GM23338 (cell line): ENCODE measurements at regions not wholly inside any gene's neighbourhood (a gene's known extent, or its start where the extent isn't known, plus 50 kb on each side); places are given as distances from the start of the nearest gene placed in this dataset.

Source experiments
- CREB1 ChIP-seq: fragments of 250-450 bp; sonication (Bioruptor Pico); IDR thresholded peaks from 2 replicates; pipeline ENCODE4 v1.5.0; 2020; ENCODE audit warnings: low read depth, mild to moderate bottlenecking, moderate library complexity
- CTCF ChIP-seq, 2 experiments: fragments of 200-600 bp in 1 of 2; sonication (generic) in 1 of 2; conservative IDR thresholded peaks; 2 replicates each; pipeline versions ENCODE4 v1.5.1 to v1.6.1; 2016 to 2017; ENCODE audit warnings: antibody characterized with exemption in 2 of 2, low read depth in 2 of 2, mild to moderate bottlenecking in 2 of 2, moderate library complexity in 1 of 2
- ETS1 ChIP-seq: IDR thresholded peaks from 2 replicates; pipeline ENCODE4 v1.6.1; 2016; ENCODE audit warnings: antibody characterized with exemption
- EZH2 ChIP-seq: fragments of 200-600 bp; sonication (generic); IDR thresholded peaks from one replicate; pipeline ENCODE4 v1.8.0; 2017; ENCODE audit warnings: antibody characterized with exemption, mild to moderate bottlenecking, low read depth; ENCODE audit not compliant: unreplicated experiment
- EZH2phosphoT487 ChIP-seq: fragments of 200-600 bp; sonication (generic); IDR thresholded peaks from one replicate; pipeline ENCODE4 v1.8.1; 2018; ENCODE audit warnings: antibody characterized with exemption; ENCODE audit not compliant: unreplicated experiment
- JUNB ChIP-seq: IDR thresholded peaks from one replicate; pipeline ENCODE4 v1.6.1; 2016; ENCODE audit warnings: antibody characterized with exemption; ENCODE audit not compliant: unreplicated experiment
- POLR2AphosphoS5 ChIP-seq: IDR thresholded peaks from 2 replicates; pipeline ENCODE4 v1.6.1; 2016; ENCODE audit warnings: antibody characterized with exemption, low read depth
- ZNF114 ChIP-seq: fragments of 250-450 bp; sonication (Bioruptor Pico); IDR thresholded peaks from 2 replicates; pipeline ENCODE4 v1.5.0; 2020; ENCODE audit warnings: mild to moderate bottlenecking, moderate library complexity
- ZNF331 ChIP-seq: fragments of 250-450 bp; sonication (Bioruptor Pico); IDR thresholded peaks from 2 replicates; pipeline ENCODE4 v1.5.0; 2020; ENCODE audit warnings: low read depth, mild to moderate bottlenecking, moderate library complexity
- TF ChIP-seq, protein P1 (sequence below): IDR thresholded peaks from one replicate; pipeline ENCODE4 v1.6.1; 2018; ENCODE audit warnings: antibody characterized with exemption; ENCODE audit not compliant: unreplicated experiment

DNA sequence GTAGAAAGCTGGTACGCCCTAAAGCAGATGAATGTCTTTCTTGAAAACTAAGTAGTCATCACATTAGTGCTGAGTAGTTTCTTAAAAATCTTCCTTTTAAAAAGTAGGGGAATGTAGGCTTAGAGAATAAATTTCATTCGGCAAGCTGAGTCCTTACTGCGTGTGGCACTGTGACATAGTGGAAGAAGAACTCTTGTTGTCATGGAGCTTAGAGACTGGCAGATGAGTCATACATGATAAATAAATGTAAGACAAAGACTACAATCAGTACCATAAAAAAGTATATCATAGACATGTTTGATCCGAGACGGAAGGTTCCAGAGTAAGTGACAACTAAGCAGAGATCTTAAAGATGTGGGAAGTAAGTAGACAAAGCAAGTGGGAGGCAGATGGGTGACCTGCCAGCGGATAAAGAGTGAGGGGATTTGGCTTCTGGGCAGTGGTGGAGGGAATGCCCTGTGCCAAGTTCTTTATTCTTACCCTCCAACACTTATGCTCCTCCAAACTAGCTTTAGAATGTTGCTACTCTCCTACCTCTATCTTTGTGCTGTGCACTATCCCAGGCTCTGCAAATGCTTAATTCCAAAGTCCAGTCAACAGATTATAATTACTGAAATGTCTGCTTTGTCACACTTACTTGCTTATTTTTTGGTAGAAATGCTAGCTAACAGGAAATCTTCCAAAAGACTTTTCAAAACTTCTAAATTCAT is 608.5 kb upstream of the USP24 start:
- TF ChIP-seq CTCF (conservative IDR thresholded peaks at IDR 0.05; ENCODE audit: low read depth in 2 of 2) (no peak), POLR2AphosphoS5 (no peak), ETS1 (no peak), EZH2 (no peak), CREB1 (CRISPR knock-in tag) (no peak), EZH2phosphoT487 (no peak), ZNF331 (CRISPR knock-in tag) (no peak), JUNB (no peak), ZNF114 (no peak)
- TF ChIP-seq, protein P1, sequence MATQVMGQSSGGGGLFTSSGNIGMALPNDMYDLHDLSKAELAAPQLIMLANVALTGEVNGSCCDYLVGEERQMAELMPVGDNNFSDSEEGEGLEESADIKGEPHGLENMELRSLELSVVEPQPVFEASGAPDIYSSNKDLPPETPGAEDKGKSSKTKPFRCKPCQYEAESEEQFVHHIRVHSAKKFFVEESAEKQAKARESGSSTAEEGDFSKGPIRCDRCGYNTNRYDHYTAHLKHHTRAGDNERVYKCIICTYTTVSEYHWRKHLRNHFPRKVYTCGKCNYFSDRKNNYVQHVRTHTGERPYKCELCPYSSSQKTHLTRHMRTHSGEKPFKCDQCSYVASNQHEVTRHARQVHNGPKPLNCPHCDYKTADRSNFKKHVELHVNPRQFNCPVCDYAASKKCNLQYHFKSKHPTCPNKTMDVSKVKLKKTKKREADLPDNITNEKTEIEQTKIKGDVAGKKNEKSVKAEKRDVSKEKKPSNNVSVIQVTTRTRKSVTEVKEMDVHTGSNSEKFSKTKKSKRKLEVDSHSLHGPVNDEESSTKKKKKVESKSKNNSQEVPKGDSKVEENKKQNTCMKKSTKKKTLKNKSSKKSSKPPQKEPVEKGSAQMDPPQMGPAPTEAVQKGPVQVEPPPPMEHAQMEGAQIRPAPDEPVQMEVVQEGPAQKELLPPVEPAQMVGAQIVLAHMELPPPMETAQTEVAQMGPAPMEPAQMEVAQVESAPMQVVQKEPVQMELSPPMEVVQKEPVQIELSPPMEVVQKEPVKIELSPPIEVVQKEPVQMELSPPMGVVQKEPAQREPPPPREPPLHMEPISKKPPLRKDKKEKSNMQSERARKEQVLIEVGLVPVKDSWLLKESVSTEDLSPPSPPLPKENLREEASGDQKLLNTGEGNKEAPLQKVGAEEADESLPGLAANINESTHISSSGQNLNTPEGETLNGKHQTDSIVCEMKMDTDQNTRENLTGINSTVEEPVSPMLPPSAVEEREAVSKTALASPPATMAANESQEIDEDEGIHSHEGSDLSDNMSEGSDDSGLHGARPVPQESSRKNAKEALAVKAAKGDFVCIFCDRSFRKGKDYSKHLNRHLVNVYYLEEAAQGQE = no peak
